ENCODE measurements at regions not wholly inside any gene's neighbourhood (a gene's known extent, or its start where the extent isn't known, plus 50 kb on each side); places are given as distances from the start of the nearest gene placed in this dataset.

GRCh38 chr3:110928016-110928662 is 143.5 kb upstream of the NECTIN3 start:
- TF ChIP-seq POLR2A (IDR thresholded peaks at IDR 0.05) (no peak), CTCF (IDR thresholded peaks at IDR 0.05) (no peak)
- no peak overlapping the region for H3K4me3 ChIP-seq
- intact Hi-C loops (cut with DNase I), result no loop called here
- no peaks in the 10 kb centered on the region for H3K36me3 ChIP-seq (replicated peaks in 1 of 2)
- H3K4me1 ChIP-seq (replicated peaks in 1 of 2), result no peaks in the 10 kb centered on the region
- WGBS, 4 donors, result 53 to 82% (median 71%) methylated on average over 1 of the region's 1 CpG
- no peak overlapping the region for H3K27ac ChIP-seq
- no peaks in the 10 kb centered on the region for H3K27me3 ChIP-seq
- H3K9me3 ChIP-seq (replicated peaks in 1 of 3), result no peaks in the 10 kb centered on the region
- DNase-seq, result no peak

GRCh38 chr3:110929816-110930215 is 141.8 kb upstream of the NECTIN3 start:
- no peaks in the 10 kb centered on the region for H3K9me3 ChIP-seq (replicated peaks in 1 of 3)
- no peak for DNase-seq
- no peaks in the 10 kb centered on the region for H3K36me3 ChIP-seq (replicated peaks in 1 of 2)
- no peak overlapping the region for H3K27ac ChIP-seq
- no peaks in the 10 kb centered on the region for H3K27me3 ChIP-seq
- H3K4me1 ChIP-seq (replicated peaks in 1 of 2), result no peaks in the 10 kb centered on the region
- H3K4me3 ChIP-seq, result no peak overlapping the region
- TF ChIP-seq POLR2A (IDR thresholded peaks at IDR 0.05), result no peak
- TF ChIP-seq CTCF (IDR thresholded peaks at IDR 0.05), result no peak
- intact Hi-C loops (cut with DNase I), result no loop called here

- no peak overlapping the region for H3K4me3 ChIP-seq
- no peak for DNase-seq
- 39 to 82% (median 54%) methylated on average over 1 of the region's 1 CpG for WGBS, 4 donors
- no peaks in the 10 kb centered on the region for H3K36me3 ChIP-seq (replicated peaks in 1 of 2)
- no peaks in the 10 kb centered on the region for H3K4me1 ChIP-seq (replicated peaks in 1 of 2)
- H3K9me3 ChIP-seq (replicated peaks in 1 of 3), result no peaks in the 10 kb centered on the region
- H3K27ac ChIP-seq, result no peak overlapping the region
- intact Hi-C loops (cut with DNase I), result no loop called here
- TF ChIP-seq CTCF (IDR thresholded peaks at IDR 0.05), result no peak
- no peak for TF ChIP-seq POLR2A (IDR thresholded peaks at IDR 0.05)
- H3K27me3 ChIP-seq, result no peaks in the 10 kb centered on the region
These were observed 139.0 kb upstream of the NECTIN3 start for GRCh38 chr3:110932567-110932966.

GRCh38 chr3:110933821-110934426 is 137.7 kb upstream of the NECTIN3 start:
- Histone ChIP-seq H3K36me3 (replicated peaks in 1 of 2) (no peaks in the 10 kb centered on the region), H3K4me1 (replicated peaks in 1 of 2) (no peaks in the 10 kb centered on the region), H3K27ac (no peak overlapping the region), H3K27me3 (no peaks in the 10 kb centered on the region), H3K4me3 (no peak overlapping the region), H3K9me3 (replicated peaks in 1 of 3) (no peaks in the 10 kb centered on the region)
- 80 to 88% (median 80%) methylated on average over 4 of the region's 4 CpGs for WGBS, 4 donors
- TF ChIP-seq POLR2A (IDR thresholded peaks at IDR 0.05), result no peak
- TF ChIP-seq CTCF (IDR thresholded peaks at IDR 0.05), result no peak
- intact Hi-C loops (cut with DNase I), result no loop called here
- DNase-seq, result no peak
